Ectodermal cell (in vitro differentiated cells): ENCODE measurements at regions not wholly inside any gene's neighbourhood (a gene's known extent, or its start where the extent isn't known, plus 50 kb on each side); places are given as distances from the start of the nearest gene placed in this dataset.
"Not testable (repeated sequence)": the region's sequence is repeated elsewhere in the genome, so short reads cannot be mapped to it uniquely, and the experiment has no call there.

Experiments used
- H3K27ac ChIP-seq: 2 replicates; pipeline ENCODE4 v1.7.0; 2013; ENCODE audit warnings: mild to moderate bottlenecking, low read depth, low read length; ENCODE audit not compliant: insufficient read depth, poor library complexity, severe bottlenecking
- H3K27me3 ChIP-seq: 2 replicates; pipeline ENCODE4 v1.7.0; 2013; ENCODE audit warnings: mild to moderate bottlenecking, low read length; ENCODE audit not compliant: insufficient read depth, control insufficient read depth, poor library complexity, severe bottlenecking
- H3K36me3 ChIP-seq: one replicate; pipeline ENCODE4 v1.7.0; 2013; ENCODE audit warnings: low read length; ENCODE audit not compliant: control insufficient read depth, insufficient read depth
- H3K4me1 ChIP-seq: one replicate; pipeline ENCODE4 v1.7.0; 2013; ENCODE audit warnings: low read length; ENCODE audit not compliant: control insufficient read depth, insufficient read depth
- H3K4me3 ChIP-seq: 2 replicates; pipeline ENCODE4 v1.7.0; 2013; ENCODE audit warnings: low read depth, low read length, control low read depth; ENCODE audit not compliant: insufficient read depth
- H3K9me3 ChIP-seq: 2 replicates; pipeline ENCODE4 v1.7.0; 2013; ENCODE audit warnings: mild to moderate bottlenecking, low read length, moderate library complexity; ENCODE audit not compliant: control insufficient read depth
- WGBS, 2 experiments: methylation state at CpG; one replicate each; pipeline ENCODE4 v1.1.7; 2013; ENCODE audit warnings: missing lambda C conversion rate in 2 of 2; 5-methylcytosine and 5-hydroxymethylcytosine counted together

DNA sequence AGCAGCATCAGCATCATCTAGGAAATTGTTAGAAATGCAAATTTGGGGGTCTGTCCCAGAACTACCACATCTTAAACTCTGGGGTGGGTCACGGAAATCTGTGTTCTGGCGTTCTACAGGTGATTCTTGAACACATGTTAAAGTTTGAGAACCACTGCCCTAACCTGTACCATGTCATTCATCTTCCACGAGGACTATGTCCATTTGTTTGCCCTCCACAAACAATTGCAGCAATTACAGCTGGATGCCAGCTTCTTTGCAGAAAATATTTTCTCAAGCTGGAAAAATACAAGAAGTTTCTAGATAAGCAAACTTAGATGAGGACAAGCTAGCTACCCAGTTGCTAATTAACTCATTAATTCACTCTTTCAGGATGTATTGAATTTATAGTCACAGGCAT lies 54.1 kb downstream of the MAFB start:
- no peaks in the 10 kb centered on the region for H3K9me3 ChIP-seq
- no peak overlapping the region for H3K4me3 ChIP-seq
- H3K36me3 ChIP-seq, result no peaks in the 10 kb centered on the region
- no peaks in the 10 kb centered on the region for H3K4me1 ChIP-seq
- H3K27me3 ChIP-seq, result no peaks in the 10 kb centered on the region
- H3K27ac ChIP-seq, result no peak overlapping the region
- WGBS, 2 experiments, result 90 to 93% methylated on average over 3 of the region's 3 CpGs

GRCh38 chr20:40633123-40633850 lies 55.7 kb downstream of the MAFB start:
- H3K9me3 ChIP-seq, result no peaks in the 10 kb centered on the region
- no peaks in the 10 kb centered on the region for H3K27me3 ChIP-seq
- no peaks in the 10 kb centered on the region for H3K4me1 ChIP-seq
- WGBS, 2 experiments, result 77 to 83% methylated on average over 5 of the region's 5 CpGs
- H3K4me3 ChIP-seq, result no peak overlapping the region
- no peak overlapping the region for H3K27ac ChIP-seq
- H3K36me3 ChIP-seq, result no peaks in the 10 kb centered on the region

DNA sequence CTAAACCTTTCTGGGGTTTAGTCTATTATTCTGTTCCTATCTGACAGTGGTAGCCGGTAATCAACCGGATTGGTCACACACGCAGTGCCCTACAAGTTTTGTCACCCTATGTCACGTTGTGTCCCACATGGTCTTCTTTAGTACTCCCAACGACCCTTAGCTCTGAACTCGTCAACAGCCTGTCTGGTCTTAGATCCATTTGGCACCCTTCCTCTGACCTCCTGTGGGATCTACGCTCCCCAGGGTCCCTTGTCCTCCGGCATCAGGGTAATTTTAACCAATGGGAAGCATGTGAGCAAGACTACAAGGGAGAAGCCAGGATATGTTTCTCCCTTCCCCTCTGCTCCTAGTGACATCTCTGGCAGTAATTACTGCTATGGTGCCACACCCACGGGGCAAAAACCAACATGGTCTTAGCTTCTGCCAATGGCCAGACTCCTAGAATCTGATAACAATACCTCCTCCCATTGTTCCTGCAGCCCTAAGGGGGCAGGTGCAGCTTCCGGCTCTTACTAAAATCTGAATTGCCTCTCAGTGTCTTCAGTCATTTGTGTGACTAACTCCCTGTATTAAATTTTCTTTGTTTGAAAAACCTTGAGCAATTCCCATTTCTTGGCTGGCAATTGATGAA lies 56.6 kb downstream of the MAFB start:
- Histone ChIP-seq H3K9me3 (no peaks in the 10 kb centered on the region), H3K27ac (no peak overlapping the region), H3K36me3 (no peaks in the 10 kb centered on the region), H3K4me3 (no peak overlapping the region), H3K27me3 (no peaks in the 10 kb centered on the region), H3K4me1 (no peaks in the 10 kb centered on the region)
- WGBS, 2 experiments, result 91 to 93% methylated on average over 10 of the region's 10 CpGs

DNA sequence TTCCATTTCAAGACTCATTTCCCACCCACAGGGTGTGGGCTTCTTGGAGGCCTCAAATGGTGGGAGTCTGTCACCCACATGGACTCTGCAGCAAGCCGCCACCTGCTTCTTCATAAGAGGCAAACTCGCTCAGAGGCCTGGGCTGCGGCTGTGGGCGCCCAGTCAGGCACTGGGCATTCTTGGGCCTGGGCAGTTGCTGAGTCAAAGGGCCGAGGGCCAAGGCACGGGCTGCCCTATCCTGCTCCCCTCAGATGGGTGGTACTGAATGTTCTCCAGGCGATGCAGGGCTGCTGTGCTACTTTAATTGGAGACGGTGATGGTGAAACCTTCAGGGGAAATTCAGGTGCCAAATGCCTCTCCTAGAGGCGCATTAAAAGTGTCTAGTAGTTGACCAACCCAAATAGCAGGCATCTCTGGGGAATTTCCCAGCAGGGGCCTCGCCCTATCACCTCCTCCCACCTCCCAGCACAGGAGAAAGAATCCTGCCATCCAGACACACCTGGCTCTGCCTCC lies 57.9 kb downstream of the MAFB start:
- Histone ChIP-seq H3K36me3 (no peaks in the 10 kb centered on the region), H3K4me3 (no peak overlapping the region), H3K9me3 (no peaks in the 10 kb centered on the region), H3K27ac (no peak overlapping the region), H3K4me1 (no peaks in the 10 kb centered on the region), H3K27me3 (no peaks in the 10 kb centered on the region)
- 94 to 95% methylated on average over 10 of the region's 10 CpGs for WGBS, 2 experiments

DNA sequence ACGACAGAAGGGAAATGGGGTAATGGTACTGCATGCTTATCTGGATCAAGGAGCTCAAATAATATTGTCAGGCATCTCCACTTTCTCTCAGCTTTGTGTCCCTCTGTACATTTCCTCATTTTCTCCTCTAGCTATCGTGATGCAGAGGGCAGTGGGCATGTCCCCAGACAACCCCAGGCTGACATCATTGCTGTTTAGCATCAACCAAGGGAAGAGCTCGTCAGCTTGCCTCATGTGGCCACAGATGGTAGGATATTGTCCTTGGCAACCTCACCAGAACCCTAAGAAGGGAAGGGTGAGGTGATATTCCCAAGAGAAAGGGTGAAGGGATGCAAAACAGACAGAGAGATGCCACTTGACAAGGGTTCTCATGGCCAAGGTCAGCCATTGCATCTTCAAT lies 58.3 kb downstream of the MAFB start:
- whole genome bisulfite sequencing, 2 experiments, result 91 to 95% methylated on average over 3 of the region's 3 CpGs
- Histone ChIP-seq H3K27ac (no peak overlapping the region), H3K27me3 (no peaks in the 10 kb centered on the region), H3K4me3 (no peak overlapping the region), H3K36me3 (no peaks in the 10 kb centered on the region), H3K9me3 (no peaks in the 10 kb centered on the region), H3K4me1 (no peaks in the 10 kb centered on the region)

DNA sequence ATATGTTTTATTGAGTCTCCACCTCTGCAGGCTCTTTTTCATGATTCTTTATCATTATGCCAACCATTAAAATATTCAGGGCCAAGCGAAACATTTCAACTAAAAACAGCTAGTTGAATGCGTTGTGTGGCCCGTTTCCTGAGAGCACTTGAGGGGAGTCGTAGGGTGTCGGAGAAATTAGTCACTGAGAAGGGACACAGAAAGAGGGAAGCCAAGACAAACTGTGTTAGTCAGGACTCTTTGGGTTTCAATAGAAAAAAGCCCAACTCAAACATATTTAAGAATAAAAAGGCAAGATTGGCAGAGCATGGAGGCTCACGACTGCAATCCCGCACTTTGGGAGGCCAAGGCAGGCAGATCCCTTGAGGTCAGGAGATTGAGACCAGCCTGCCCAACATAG lies 58.9 kb downstream of the MAFB start:
- 91 to 96% methylated on average over 7 of the region's 7 CpGs for WGBS, 2 experiments
- Histone ChIP-seq H3K4me1 (no peaks in the 10 kb centered on the region), H3K27me3 (no peaks in the 10 kb centered on the region), H3K36me3 (no peaks in the 10 kb centered on the region), H3K4me3 (no peak overlapping the region), H3K27ac (no peak overlapping the region), H3K9me3 (no peaks in the 10 kb centered on the region)

DNA sequence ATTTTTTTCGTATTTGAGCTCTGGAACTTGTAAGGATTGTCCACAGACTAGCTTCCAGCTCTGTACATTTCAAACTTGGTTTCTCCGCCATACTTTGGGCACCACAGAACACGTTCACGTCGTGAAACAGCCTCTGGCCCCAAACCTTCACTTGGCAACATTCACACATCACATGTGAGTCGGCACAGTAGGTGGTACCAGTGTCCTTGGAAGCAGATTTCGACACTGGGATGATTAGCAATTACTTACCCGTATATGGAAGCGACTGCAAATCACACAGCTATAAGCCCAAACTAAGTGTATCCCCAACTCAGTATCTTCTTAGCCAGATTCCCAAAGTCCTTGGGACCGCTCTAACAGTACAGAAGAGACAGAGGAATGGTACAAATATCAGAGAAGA lies 60.2 kb downstream of the MAFB start:
- Histone ChIP-seq H3K36me3 (no peaks in the 10 kb centered on the region), H3K9me3 (no peaks in the 10 kb centered on the region), H3K4me1 (no peaks in the 10 kb centered on the region), H3K27ac (no peak overlapping the region), H3K27me3 (no peaks in the 10 kb centered on the region), H3K4me3 (no peak overlapping the region)
- WGBS, 2 experiments, result 77 to 80% methylated on average over 10 of the region's 10 CpGs

DNA sequence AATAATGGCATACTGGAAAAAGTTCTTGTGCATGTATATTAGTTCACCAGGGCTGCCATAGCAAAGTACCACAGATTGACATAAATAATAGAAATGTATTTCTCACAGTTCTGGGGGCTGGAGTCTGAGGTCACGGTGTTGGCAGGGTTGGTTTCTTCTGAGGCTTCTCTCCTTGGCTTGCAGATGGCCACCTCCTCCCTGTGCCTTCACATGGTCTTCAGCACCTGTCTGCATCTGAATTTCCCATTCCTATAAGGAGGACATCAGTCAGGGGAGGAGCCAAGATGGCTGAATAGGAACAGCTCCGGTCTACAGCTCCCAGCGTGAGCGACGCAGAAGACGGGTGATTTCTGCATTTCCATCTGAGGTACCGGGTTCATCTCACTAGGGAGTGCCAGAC lies 70.0 kb downstream of the MAFB start:
- H3K36me3 ChIP-seq, H3K27me3 ChIP-seq, H3K9me3 ChIP-seq, H3K27ac ChIP-seq, H3K4me3 ChIP-seq, H3K4me1 ChIP-seq: not testable (repeated sequence)
- 92 to 100% methylated on average over 1 of the region's 7 CpGs for WGBS, 2 experiments

GRCh38 chr20:40617594-40617993 lies 71.4 kb downstream of the MAFB start:
- Histone ChIP-seq H3K27ac (no peak overlapping the region), H3K4me3 (no peak overlapping the region), H3K36me3 (no peaks in the 10 kb centered on the region), H3K4me1 (no peaks in the 10 kb centered on the region), H3K9me3 (no peaks in the 10 kb centered on the region), H3K27me3 (no peaks in the 10 kb centered on the region)
- 92 to 97% methylated on average over 6 of the region's 6 CpGs for WGBS, 2 experiments

DNA sequence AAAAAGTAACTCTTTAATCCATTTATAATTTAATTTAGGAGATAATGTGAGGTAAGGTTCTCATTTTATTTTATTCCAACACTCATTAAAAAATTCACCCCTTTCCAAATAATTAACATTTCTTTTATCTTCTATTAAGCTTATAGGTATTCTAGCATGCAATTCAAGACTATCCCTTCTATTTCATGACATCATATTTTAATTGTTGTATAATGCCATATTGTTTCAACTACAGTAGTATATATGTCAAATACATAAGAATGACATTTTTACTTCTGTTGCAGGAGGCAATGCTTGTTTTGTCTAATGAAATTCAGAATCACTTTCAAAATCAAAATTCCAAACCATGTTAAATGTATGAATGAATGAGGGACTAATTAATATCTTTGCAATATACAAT lies 76.2 kb downstream of the MAFB start:
- Histone ChIP-seq H3K4me3 (no peak overlapping the region), H3K36me3 (no peaks in the 10 kb centered on the region), H3K9me3 (no peaks in the 10 kb centered on the region), H3K4me1 (no peaks in the 10 kb centered on the region), H3K27me3 (no peaks in the 10 kb centered on the region), H3K27ac (no peak overlapping the region)
